DOHH2 (cell line): ENCODE measurements at regions not wholly inside any gene's neighbourhood (a gene's known extent, or its start where the extent isn't known, plus 50 kb on each side); places are given as distances from the start of the nearest gene placed in this dataset.

Source experiments
- H3F3A ChIP-seq: fragments of 200-600 bp; sonication (generic), shearing (Covaris generic); 2 replicates; pipeline ENCODE4 v1.6.0; 2016; ENCODE audit warnings: antibody characterized with exemption, mild to moderate bottlenecking; ENCODE audit not compliant: control insufficient read depth, insufficient read depth
- H3K27ac ChIP-seq: fragments of 200-600 bp; sonication (generic); 2 replicates; pipeline ENCODE4 v1.5.1; 2014; ENCODE audit warnings: low read depth, mild to moderate bottlenecking, low read length, moderate library complexity
- H3K27me3 ChIP-seq: fragments of 200-600 bp; sonication (generic); 2 replicates; pipeline ENCODE4 v1.6.1; 2014; ENCODE audit warnings: mild to moderate bottlenecking, low read length, mixed read lengths; ENCODE audit not compliant: control insufficient read depth
- H3K36me3 ChIP-seq: fragments of 200-600 bp; sonication (generic); 2 replicates; pipeline ENCODE4 v1.6.1; 2014; ENCODE audit warnings: mild to moderate bottlenecking, low read length, moderate library complexity, mixed read lengths; ENCODE audit not compliant: control insufficient read depth
- H3K4me1 ChIP-seq: fragments of 200-600 bp; sonication (generic); 2 replicates; pipeline ENCODE4 v1.6.1; 2014; ENCODE audit warnings: mild to moderate bottlenecking, low read length, mixed read lengths; ENCODE audit not compliant: control insufficient read depth
- H3K4me2 ChIP-seq: fragments of 200-600 bp; sonication (generic); 2 replicates; pipeline ENCODE4 v1.6.0; 2014; ENCODE audit warnings: mild to moderate bottlenecking, low read length, moderate library complexity
- H3K4me3 ChIP-seq: fragments of 200-600 bp; sonication (generic); 2 replicates; pipeline ENCODE4 v1.5.1; 2014; ENCODE audit warnings: mild to moderate bottlenecking, low read length, mixed read lengths
- H3K79me2 ChIP-seq: fragments of 200-600 bp; sonication (generic); 2 replicates; pipeline ENCODE4 v1.6.1; 2014; ENCODE audit warnings: mild to moderate bottlenecking, low read length, mixed read lengths; ENCODE audit not compliant: control insufficient read depth
- H3K9me2 ChIP-seq: fragments of 200-600 bp; sonication (generic); replicated peaks from 2 replicates; pipeline ENCODE4 v1.6.1; 2014; ENCODE audit warnings: mild to moderate bottlenecking, low read length, mixed read lengths; ENCODE audit not compliant: control insufficient read depth
- H3K9me3 ChIP-seq: fragments of 200-600 bp; sonication (generic); 2 replicates; pipeline ENCODE4 v1.6.1; 2014; ENCODE audit warnings: antibody characterized with exemption, low read length, mixed read lengths; ENCODE audit not compliant: control insufficient read depth, insufficient read depth
- H4K20me1 ChIP-seq: fragments of 200-600 bp; sonication (generic); 2 replicates; pipeline ENCODE4 v1.6.0; 2014; ENCODE audit warnings: low read depth, mild to moderate bottlenecking, antibody characterized with exemption, low read length, moderate library complexity; ENCODE audit not compliant: control insufficient read depth, insufficient read depth
- CTCF ChIP-seq: fragments of 200-600 bp; sonication (generic); IDR thresholded peaks from one replicate; pipeline ENCODE4 v1.5.1; 2014; ENCODE audit warnings: antibody characterized with exemption, mild to moderate bottlenecking, low read depth, low read length; ENCODE audit not compliant: poor library complexity, severe bottlenecking
- EZH2phosphoT487 ChIP-seq: fragments of 200-600 bp; sonication (generic); IDR thresholded peaks from 2 replicates; pipeline ENCODE4 v1.6.1; 2017; ENCODE audit warnings: borderline replicate concordance, mild to moderate bottlenecking, antibody characterized with exemption, low read length, moderate library complexity, mixed read lengths

GRCh38 chr6:146870760-146871159 lies 272.0 kb downstream of the ADGB start:
- H3K27ac ChIP-seq = no peak overlapping the region
- no peaks in the 10 kb centered on the region for H3K79me2 ChIP-seq
- H3K4me3 ChIP-seq = no peak overlapping the region
- H3K27me3 ChIP-seq = no peaks in the 10 kb centered on the region
- TF ChIP-seq CTCF (no peak), EZH2phosphoT487 (no peak)
- no peaks in the 10 kb centered on the region for H3F3A ChIP-seq
- no peaks in the 10 kb centered on the region for H3K4me1 ChIP-seq
- H3K9me3 ChIP-seq = no peaks in the 10 kb centered on the region
- no peaks in the 10 kb centered on the region for H4K20me1 ChIP-seq
- H3K36me3 ChIP-seq = no peaks in the 10 kb centered on the region
- H3K9me2 ChIP-seq = no peaks in the 10 kb centered on the region
- H3K4me2 ChIP-seq = no peak overlapping the region

- Histone ChIP-seq H3K9me2 (no peaks in the 10 kb centered on the region), H3K27ac (no peak overlapping the region), H3F3A (no peaks in the 10 kb centered on the region), H3K36me3 (no peaks in the 10 kb centered on the region), H3K4me1 (peaks cover 7% of the 10 kb centered on the region), H3K4me2 (no peak overlapping the region), H3K4me3 (no peak overlapping the region), H3K79me2 (no peaks in the 10 kb centered on the region), H4K20me1 (no peaks in the 10 kb centered on the region), H3K9me3 (no peaks in the 10 kb centered on the region), H3K27me3 (no peaks in the 10 kb centered on the region)
- no peak for TF ChIP-seq CTCF
- TF ChIP-seq EZH2phosphoT487 = no peak
Observed at GRCh38 chr6:146871611-146872425, 273.0 kb downstream of the ADGB start.

GRCh38 chr6:146872426-146872785 lies 273.6 kb downstream of the ADGB start:
- Histone ChIP-seq H3K9me2 (no peaks in the 10 kb centered on the region), H3K27ac (no peak overlapping the region), H4K20me1 (no peaks in the 10 kb centered on the region), H3K36me3 (no peaks in the 10 kb centered on the region), H3K4me1 (peaks cover 9% of the 10 kb centered on the region), H3K4me2 (no peak overlapping the region), H3K27me3 (no peaks in the 10 kb centered on the region), H3K9me3 (no peaks in the 10 kb centered on the region), H3K4me3 (no peak overlapping the region), H3K79me2 (no peaks in the 10 kb centered on the region), H3F3A (no peaks in the 10 kb centered on the region)
- TF ChIP-seq CTCF = no peak
- no peak for TF ChIP-seq EZH2phosphoT487
